ENCODE measurements at regions not wholly inside any gene's neighbourhood (a gene's known extent, or its start where the extent isn't known, plus 50 kb on each side); places are given as distances from the start of the nearest gene placed in this dataset.

- TF ChIP-seq CTCF (IDR thresholded peaks at IDR 0.05) = no peak
- H3K36me3 ChIP-seq = no peaks in the 10 kb centered on the region
- no peaks in the 10 kb centered on the region for H3K4me1 ChIP-seq
- intact Hi-C loops (cut with DNase I) = no loop called here
- H3K27ac ChIP-seq = no peak overlapping the region
- DNase-seq = no peak
- peaks cover 3 to 20% of the 10 kb centered on the region in 2 donors for H3K27me3 ChIP-seq
- H3K9me3 ChIP-seq = no peaks in the 10 kb centered on the region
- ATAC-seq = no peak
- H3K4me3 ChIP-seq = no peak overlapping the region
Measured at GRCh38 chr2:60649721-60650120, 96.3 kb upstream of the BCL11A start.

GRCh38 chr2:60652832-60653340, 99.4 kb upstream of the BCL11A start:
- H3K4me3 ChIP-seq = no peak overlapping the region
- H3K36me3 ChIP-seq = no peaks in the 10 kb centered on the region

GRCh38 chr2:60657673-60658072, 98.4 kb upstream of the PAPOLG start:
- Histone ChIP-seq H3K4me1 (peaks cover 0 to 1% of the 10 kb centered on the region in 2 donors), H3K9me3 (no peaks in the 10 kb centered on the region), H3K36me3 (no peaks in the 10 kb centered on the region), H3K27me3 (peaks cover 0 to 4% of the 10 kb centered on the region in 2 donors), H3K4me3 (no peak overlapping the region), H3K27ac (no peak overlapping the region)
- intact Hi-C loops (cut with DNase I) = no loop called here
- no peak for DNase-seq
- no peak for ATAC-seq
- no peak for TF ChIP-seq CTCF (IDR thresholded peaks at IDR 0.05)

More at GRCh38 chr2:60652832-60653340, 99.4 kb upstream of the BCL11A start:
- no peaks in the 10 kb centered on the region for H3K4me1 ChIP-seq
- no peak for TF ChIP-seq CTCF (IDR thresholded peaks at IDR 0.05)
- ATAC-seq (no peak), DNase-seq (no peak)
- H3K27ac ChIP-seq = no peak overlapping the region
- no peaks in the 10 kb centered on the region for H3K9me3 ChIP-seq
- intact Hi-C loops (cut with DNase I) = no loop called here
- H3K27me3 ChIP-seq = peaks cover 3 to 13% of the 10 kb centered on the region in 2 donors

- Histone ChIP-seq H3K9me3 (peaks cover 0 to 3% of the 10 kb centered on the region in 2 donors), H3K4me3 (no peak overlapping the region), H3K36me3 (no peaks in the 10 kb centered on the region), H3K4me1 (peaks cover 0 to 6% of the 10 kb centered on the region in 2 donors), H3K27ac (no peak overlapping the region), H3K27me3 (peaks cover 0 to 4% of the 10 kb centered on the region in 2 donors)
- ATAC-seq (no peak), DNase-seq (no peak)
- intact Hi-C loops (cut with DNase I) = no loop called here
- no peak for TF ChIP-seq CTCF (IDR thresholded peaks at IDR 0.05)
Measured at GRCh38 chr2:60659026-60659425, 97.0 kb upstream of the PAPOLG start.

- intact Hi-C loops (cut with DNase I) = no loop called here
- no peak for TF ChIP-seq CTCF (IDR thresholded peaks at IDR 0.05)
- peaks cover 0 to 3% of the 10 kb centered on the region in 2 donors for H3K9me3 ChIP-seq
- H3K4me1 ChIP-seq = peaks cover 0 to 6% of the 10 kb centered on the region in 2 donors
- ATAC-seq (no peak), DNase-seq (no peak)
- no peaks in the 10 kb centered on the region for H3K27me3 ChIP-seq
- H3K4me3 ChIP-seq = no peak overlapping the region
- H3K36me3 ChIP-seq = no peaks in the 10 kb centered on the region
- no peak overlapping the region for H3K27ac ChIP-seq
Measured at GRCh38 chr2:60661073-60661738, 94.9 kb upstream of the PAPOLG start.

Measured in left lung (tissue), 4 donors.